ENCODE measurements at regions not wholly inside any gene's neighbourhood (a gene's known extent, or its start where the extent isn't known, plus 50 kb on each side); places are given as distances from the start of the nearest gene placed in this dataset.
A peak's percentile ranks its signal among the peaks of the same experiment; 100 is the strongest.

DNA sequence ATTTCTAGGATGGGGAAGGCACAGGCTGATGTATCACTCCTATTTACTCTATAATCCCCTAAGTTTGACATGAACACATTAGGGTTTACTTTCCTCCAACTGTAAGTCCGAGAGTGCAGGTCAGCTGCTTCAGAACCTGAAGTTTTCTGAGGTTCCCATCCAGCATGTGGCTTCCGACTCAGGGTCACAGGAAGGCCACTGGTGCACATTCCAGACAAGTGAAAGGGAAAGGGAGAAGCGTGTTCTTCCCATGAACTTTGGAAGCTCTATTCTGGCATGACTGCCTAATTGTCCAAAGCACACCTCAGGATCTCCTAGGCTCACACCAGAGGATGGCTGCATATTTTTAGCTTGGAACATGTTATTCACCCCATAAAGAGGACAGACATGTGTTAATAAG, 602.6 kb downstream of the SEMA5A start:
- TF ChIP-seq, protein P1, sequence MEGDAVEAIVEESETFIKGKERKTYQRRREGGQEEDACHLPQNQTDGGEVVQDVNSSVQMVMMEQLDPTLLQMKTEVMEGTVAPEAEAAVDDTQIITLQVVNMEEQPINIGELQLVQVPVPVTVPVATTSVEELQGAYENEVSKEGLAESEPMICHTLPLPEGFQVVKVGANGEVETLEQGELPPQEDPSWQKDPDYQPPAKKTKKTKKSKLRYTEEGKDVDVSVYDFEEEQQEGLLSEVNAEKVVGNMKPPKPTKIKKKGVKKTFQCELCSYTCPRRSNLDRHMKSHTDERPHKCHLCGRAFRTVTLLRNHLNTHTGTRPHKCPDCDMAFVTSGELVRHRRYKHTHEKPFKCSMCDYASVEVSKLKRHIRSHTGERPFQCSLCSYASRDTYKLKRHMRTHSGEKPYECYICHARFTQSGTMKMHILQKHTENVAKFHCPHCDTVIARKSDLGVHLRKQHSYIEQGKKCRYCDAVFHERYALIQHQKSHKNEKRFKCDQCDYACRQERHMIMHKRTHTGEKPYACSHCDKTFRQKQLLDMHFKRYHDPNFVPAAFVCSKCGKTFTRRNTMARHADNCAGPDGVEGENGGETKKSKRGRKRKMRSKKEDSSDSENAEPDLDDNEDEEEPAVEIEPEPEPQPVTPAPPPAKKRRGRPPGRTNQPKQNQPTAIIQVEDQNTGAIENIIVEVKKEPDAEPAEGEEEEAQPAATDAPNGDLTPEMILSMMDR (IDR thresholded peaks at IDR 0.05; ENCODE audit: insufficient read depth, low read length, poor library complexity, severe bottlenecking): no peak
- no peak for DNase-seq (ENCODE audit: extremely low read depth, insufficient read length)
- Histone ChIP-seq H3K4me3 (replicated peaks; ENCODE audit: low read depth, low read length) (no peak overlapping the region), H3K36me3 (ENCODE audit: control insufficient read depth, insufficient read depth, low read length) (no peaks in the 10 kb centered on the region), H3K27me3 (replicated peaks; ENCODE audit: control insufficient read depth, insufficient read depth, low read length) (no peaks in the 10 kb centered on the region)

DNA sequence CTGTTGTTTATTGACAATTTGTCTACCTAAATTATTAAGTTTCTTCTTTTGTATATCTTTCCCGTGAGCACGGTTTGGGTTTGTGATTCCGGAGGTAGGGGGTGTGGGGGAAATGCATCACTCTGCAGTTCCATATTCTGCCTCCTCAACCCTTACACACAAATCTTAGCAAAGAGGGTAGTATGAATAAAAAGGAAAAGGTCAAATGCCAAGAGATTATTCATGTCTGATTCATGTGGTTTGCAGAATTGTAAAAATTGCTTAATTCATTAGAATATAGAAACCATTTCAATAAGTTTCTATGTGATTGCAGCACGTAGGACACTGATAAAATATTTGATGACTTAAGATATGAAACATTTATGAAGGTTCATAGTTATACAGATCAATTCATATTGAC, 601.9 kb downstream of the SEMA5A start:
- TF ChIP-seq, protein P1 (IDR thresholded peaks at IDR 0.05; ENCODE audit: insufficient read depth, low read length, poor library complexity, severe bottlenecking): no peak

DNA sequence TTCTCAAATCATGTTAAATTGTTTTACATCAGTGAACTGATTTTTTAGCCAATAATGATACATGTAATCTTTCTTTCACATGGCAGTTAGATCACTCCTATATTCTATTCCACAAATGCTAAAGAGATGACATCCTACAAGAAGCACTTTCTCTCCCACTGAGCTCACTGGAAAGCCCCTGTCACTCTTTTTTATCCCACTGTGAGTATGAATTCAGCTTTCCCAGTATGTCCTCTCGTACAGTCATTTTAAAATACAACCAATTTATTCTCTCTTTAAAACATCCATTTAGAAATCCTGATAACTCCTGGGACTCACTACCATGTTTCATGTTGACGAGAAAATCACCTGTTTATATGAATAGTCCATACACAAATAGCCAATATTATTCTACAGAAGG, 599.9 kb downstream of the SEMA5A start:
- Histone ChIP-seq H3K27me3 (replicated peaks; ENCODE audit: control insufficient read depth, insufficient read depth, low read length) (no peaks in the 10 kb centered on the region), H3K36me3 (ENCODE audit: control insufficient read depth, insufficient read depth, low read length) (no peaks in the 10 kb centered on the region), H3K4me3 (replicated peaks; ENCODE audit: low read depth, low read length) (no peak overlapping the region)
- TF ChIP-seq, protein P1 (IDR thresholded peaks at IDR 0.05; ENCODE audit: insufficient read depth, low read length, poor library complexity, severe bottlenecking): no peak
- no peak for DNase-seq (ENCODE audit: extremely low read depth, insufficient read length)

More for the DNA sequence above, 601.9 kb downstream of the SEMA5A start:
- Histone ChIP-seq H3K36me3 (ENCODE audit: control insufficient read depth, insufficient read depth, low read length) (no peaks in the 10 kb centered on the region), H3K4me3 (replicated peaks; ENCODE audit: low read depth, low read length) (no peak overlapping the region), H3K27me3 (replicated peaks; ENCODE audit: control insufficient read depth, insufficient read depth, low read length) (no peaks in the 10 kb centered on the region)
- no peak for DNase-seq (ENCODE audit: extremely low read depth, insufficient read length)

DNA sequence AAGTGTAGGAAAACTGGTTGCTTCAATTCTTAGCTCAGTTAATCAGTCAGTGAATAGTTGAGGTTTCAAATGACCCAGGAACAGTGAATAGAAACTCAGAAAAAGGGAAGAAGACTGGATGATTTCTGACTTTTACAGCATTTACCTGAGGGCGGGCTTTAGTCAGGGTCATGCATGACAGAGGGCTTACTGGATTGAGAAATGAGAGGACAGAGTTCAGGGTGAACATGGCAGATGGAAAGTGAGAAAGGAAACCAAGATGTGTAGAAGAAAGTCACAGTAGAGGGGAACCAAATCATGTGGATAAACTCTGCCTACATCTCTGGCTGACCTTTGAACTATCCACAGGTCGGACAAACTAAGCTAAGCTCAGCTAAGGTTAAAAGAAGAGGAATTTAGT, 596.0 kb downstream of the SEMA5A start:
- Histone ChIP-seq H3K4me3 (replicated peaks; ENCODE audit: low read depth, low read length) (no peak overlapping the region), H3K36me3 (ENCODE audit: control insufficient read depth, insufficient read depth, low read length) (no peaks in the 10 kb centered on the region), H3K27me3 (replicated peaks; ENCODE audit: control insufficient read depth, insufficient read depth, low read length) (no peaks in the 10 kb centered on the region)
- TF ChIP-seq, protein P1 (IDR thresholded peaks at IDR 0.05; ENCODE audit: insufficient read depth, low read length, poor library complexity, severe bottlenecking): no peak
- peak; percentile 51 for DNase-seq (ENCODE audit: extremely low read depth, insufficient read length)

DNA sequence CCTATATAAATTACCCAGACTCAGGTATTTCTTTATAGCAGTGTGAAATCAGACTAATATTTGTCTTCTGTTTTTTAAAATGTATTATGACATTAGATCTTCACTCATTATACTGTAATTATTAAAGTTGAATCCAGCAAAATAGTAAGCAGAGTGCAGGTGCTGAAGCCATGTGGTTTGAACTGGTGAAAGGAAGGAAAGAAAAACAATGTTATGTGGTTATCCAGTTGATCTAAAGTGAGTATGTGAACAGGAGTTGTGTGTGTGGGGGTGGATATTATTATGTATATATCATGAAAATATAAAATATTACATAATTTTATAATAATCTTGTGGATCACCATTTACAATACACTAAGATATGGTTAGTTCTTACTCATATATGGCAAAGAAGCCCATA, 593.7 kb downstream of the SEMA5A start:
- Histone ChIP-seq H3K4me3 (replicated peaks; ENCODE audit: low read depth, low read length) (no peak overlapping the region), H3K27me3 (replicated peaks; ENCODE audit: control insufficient read depth, insufficient read depth, low read length) (no peaks in the 10 kb centered on the region), H3K36me3 (ENCODE audit: control insufficient read depth, insufficient read depth, low read length) (no peaks in the 10 kb centered on the region)
- TF ChIP-seq, protein P1 (IDR thresholded peaks at IDR 0.05; ENCODE audit: insufficient read depth, low read length, poor library complexity, severe bottlenecking): no peak
- no peak for DNase-seq (ENCODE audit: extremely low read depth, insufficient read length)

DNA sequence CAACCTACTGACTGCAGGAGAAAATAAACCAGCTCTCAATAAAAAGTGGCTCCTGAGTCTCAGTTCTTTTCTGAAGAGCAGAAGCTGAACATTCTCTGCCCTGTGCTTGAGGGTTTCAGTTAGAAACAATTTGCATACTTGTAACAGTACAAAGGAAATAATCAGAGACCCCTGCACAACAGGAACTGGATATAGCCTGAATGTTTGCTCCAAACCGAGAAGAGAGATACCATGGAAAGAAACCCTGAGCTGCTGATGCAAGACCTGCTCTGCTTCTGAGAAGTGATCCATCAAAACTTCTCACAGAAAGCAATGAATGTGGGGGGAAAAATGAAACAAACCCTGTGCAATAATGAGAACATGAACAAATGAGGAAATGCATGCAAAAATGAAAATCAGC, 592.9 kb downstream of the SEMA5A start:
- no peak overlapping the region for H3K4me3 ChIP-seq (replicated peaks; ENCODE audit: low read depth, low read length)
- TF ChIP-seq, protein P1 (IDR thresholded peaks at IDR 0.05; ENCODE audit: insufficient read depth, low read length, poor library complexity, severe bottlenecking): no peak
- peak; percentile 33 for DNase-seq (ENCODE audit: extremely low read depth, insufficient read length)
- H3K27me3 ChIP-seq (replicated peaks; ENCODE audit: control insufficient read depth, insufficient read depth, low read length): no peaks in the 10 kb centered on the region
- no peaks in the 10 kb centered on the region for H3K36me3 ChIP-seq (ENCODE audit: control insufficient read depth, insufficient read depth, low read length)

Measured in GM06990 (cell line).